Activated CD4-positive, alpha-beta T cell treated with anti-CD3 and anti-CD28 coated beads, Interleukin-2, amount 50 U/mL, for 1 hour (primary cell): ENCODE measurements at regions not wholly inside any gene's neighbourhood (a gene's known extent, or its start where the extent isn't known, plus 50 kb on each side); places are given as distances from the start of the nearest gene placed in this dataset.
"Not testable (repeated sequence)": the region's sequence is repeated elsewhere in the genome, so short reads cannot be mapped to it uniquely, and the experiment has no call there.

Experiments used
- DNase-seq: peaks from one replicate; pipeline ENCODE4 v3.0.0-alpha.2; 2020

- DNase-seq, result no peak
These were observed 70.0 kb downstream of the LMO4 start for GRCh38 chr1:87398641-87399040.

GRCh38 chr1:87399264-87399663, 70.6 kb downstream of the LMO4 start:
- DNase-seq, result no peak

- no peak for DNase-seq
These were observed 71.0 kb downstream of the LMO4 start for GRCh38 chr1:87399701-87400100.

GRCh38 chr1:87400813-87401212, 72.1 kb downstream of the LMO4 start:
- DNase-seq, result no peak

GRCh38 chr1:87402241-87403002, 73.7 kb downstream of the LMO4 start:
- DNase-seq, result no peak

GRCh38 chr1:87403061-87403820, 74.6 kb downstream of the LMO4 start:
- no peak for DNase-seq

GRCh38 chr1:87404296-87404695, 75.6 kb downstream of the LMO4 start:
- DNase-seq, result no peak

GRCh38 chr1:87408665-87409248, 80.1 kb downstream of the LMO4 start:
- DNase-seq, result no peak

- DNase-seq, result no peak
These were observed 82.2 kb downstream of the LMO4 start for GRCh38 chr1:87410776-87411480.

- DNase-seq, result not testable (repeated sequence)
These were observed 85.2 kb downstream of the LMO4 start for GRCh38 chr1:87413846-87414245.

- no peak for DNase-seq
These were observed 89.4 kb downstream of the LMO4 start for GRCh38 chr1:87418048-87418447.

GRCh38 chr1:87421809-87422208, 93.1 kb downstream of the LMO4 start:
- DNase-seq, result no peak

- no peak for DNase-seq
These were observed 95.9 kb downstream of the LMO4 start for GRCh38 chr1:87424541-87424940.

- no peak for DNase-seq
These were observed 98.0 kb downstream of the LMO4 start for GRCh38 chr1:87426463-87427249.

GRCh38 chr1:87428367-87428766, 99.7 kb downstream of the LMO4 start:
- DNase-seq, result no peak

GRCh38 chr1:87428883-87429282, 100.2 kb downstream of the LMO4 start:
- DNase-seq, result no peak

- no peak for DNase-seq
These were observed 104.0 kb downstream of the LMO4 start for GRCh38 chr1:87432685-87433084.

- not testable (repeated sequence) for DNase-seq
These were observed 104.4 kb downstream of the LMO4 start for GRCh38 chr1:87433101-87433500.

GRCh38 chr1:87435484-87435883, 106.8 kb downstream of the LMO4 start:
- no peak for DNase-seq

GRCh38 chr1:87436115-87436514, 107.4 kb downstream of the LMO4 start:
- DNase-seq, result not testable (repeated sequence)

GRCh38 chr1:87436534-87436933, 107.9 kb downstream of the LMO4 start:
- DNase-seq, result no peak

- DNase-seq, result no peak
These were observed 109.1 kb downstream of the LMO4 start for GRCh38 chr1:87437663-87438295.
